ENCODE measurements at regions not wholly inside any gene's neighbourhood (a gene's known extent, or its start where the extent isn't known, plus 50 kb on each side); places are given as distances from the start of the nearest gene placed in this dataset.
A peak's percentile ranks its signal among the peaks of the same experiment; 100 is the strongest.

DNA sequence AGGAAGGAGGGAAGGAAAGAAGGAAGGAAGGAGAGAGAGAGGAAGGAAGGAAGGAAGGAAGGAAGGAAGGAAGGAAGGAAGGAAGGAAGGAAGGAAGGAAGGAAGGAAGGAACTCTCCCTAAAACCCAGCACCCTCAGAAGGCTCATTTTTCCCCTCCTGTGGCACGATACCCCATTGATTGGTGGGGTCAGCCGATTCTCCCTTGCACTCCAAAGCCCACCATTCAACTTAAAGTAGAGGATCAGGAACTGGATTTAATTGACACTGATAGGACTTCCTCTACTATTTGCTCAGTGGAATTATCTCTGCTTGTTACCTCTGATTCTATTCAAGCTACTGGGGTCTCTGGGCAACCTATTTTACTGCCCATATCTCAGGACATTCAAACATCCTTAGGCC lies 199.2 kb upstream of the MAOA start (continued):
- TF ChIP-seq, protein P1, sequence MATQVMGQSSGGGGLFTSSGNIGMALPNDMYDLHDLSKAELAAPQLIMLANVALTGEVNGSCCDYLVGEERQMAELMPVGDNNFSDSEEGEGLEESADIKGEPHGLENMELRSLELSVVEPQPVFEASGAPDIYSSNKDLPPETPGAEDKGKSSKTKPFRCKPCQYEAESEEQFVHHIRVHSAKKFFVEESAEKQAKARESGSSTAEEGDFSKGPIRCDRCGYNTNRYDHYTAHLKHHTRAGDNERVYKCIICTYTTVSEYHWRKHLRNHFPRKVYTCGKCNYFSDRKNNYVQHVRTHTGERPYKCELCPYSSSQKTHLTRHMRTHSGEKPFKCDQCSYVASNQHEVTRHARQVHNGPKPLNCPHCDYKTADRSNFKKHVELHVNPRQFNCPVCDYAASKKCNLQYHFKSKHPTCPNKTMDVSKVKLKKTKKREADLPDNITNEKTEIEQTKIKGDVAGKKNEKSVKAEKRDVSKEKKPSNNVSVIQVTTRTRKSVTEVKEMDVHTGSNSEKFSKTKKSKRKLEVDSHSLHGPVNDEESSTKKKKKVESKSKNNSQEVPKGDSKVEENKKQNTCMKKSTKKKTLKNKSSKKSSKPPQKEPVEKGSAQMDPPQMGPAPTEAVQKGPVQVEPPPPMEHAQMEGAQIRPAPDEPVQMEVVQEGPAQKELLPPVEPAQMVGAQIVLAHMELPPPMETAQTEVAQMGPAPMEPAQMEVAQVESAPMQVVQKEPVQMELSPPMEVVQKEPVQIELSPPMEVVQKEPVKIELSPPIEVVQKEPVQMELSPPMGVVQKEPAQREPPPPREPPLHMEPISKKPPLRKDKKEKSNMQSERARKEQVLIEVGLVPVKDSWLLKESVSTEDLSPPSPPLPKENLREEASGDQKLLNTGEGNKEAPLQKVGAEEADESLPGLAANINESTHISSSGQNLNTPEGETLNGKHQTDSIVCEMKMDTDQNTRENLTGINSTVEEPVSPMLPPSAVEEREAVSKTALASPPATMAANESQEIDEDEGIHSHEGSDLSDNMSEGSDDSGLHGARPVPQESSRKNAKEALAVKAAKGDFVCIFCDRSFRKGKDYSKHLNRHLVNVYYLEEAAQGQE (IDR thresholded peaks at IDR 0.05; ENCODE audit: unreplicated experiment) = no peak
- no peak for TF ChIP-seq CREB1 (CRISPR knock-in tag; IDR thresholded peaks at IDR 0.05; ENCODE audit: low read depth)

DNA sequence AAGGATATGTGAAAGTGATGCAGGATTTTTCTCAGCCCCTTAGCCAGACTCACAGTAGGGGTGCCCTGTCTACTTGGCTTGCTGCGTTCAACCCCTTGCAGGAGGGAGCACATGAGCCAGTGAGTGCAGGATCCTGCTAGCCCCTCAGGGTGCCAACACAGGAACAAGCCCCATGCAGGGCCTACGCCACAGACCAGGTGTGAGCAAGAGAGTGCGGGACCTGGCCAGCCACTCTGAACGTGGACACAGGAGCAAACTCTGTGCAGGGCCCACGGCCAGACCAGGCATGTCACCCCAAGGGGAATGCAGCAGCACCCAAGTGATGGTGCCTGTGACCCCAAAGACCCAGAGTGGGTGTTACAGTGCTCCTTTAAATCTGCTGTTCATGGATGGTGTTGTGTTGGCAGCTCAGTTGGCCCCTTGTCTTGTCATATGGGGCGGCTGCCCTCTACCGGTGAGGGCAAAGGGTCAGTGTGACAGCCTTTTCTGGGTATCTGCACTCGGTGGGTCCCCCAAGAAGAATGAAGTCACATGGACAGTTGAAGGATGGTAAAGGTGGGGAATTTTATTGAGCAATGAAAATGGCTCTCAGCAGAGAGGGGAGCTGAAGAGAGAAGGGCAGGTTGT lies 188.4 kb upstream of the MAOA start:
- no peak overlapping the region for H3K4me2 ChIP-seq
- ATAC-seq (no peak), DNase-seq (ENCODE audit: low spot score) (peak; percentile 8)
- H3K36me3 ChIP-seq (ENCODE audit: insufficient read depth) = no peaks in the 10 kb centered on the region
- H2AFZ ChIP-seq = no peak overlapping the region
- no peaks in the 10 kb centered on the region for H3K9me3 Mint-ChIP-seq
- no peaks in the 10 kb centered on the region for H3K79me2 ChIP-seq (replicated peaks; ENCODE audit: insufficient read depth)
- no peak overlapping the region for H3K4me3 Mint-ChIP-seq
- no peaks in the 10 kb centered on the region; the same call in 2 of the 3 replicates for H3K4me1 Mint-ChIP-seq
- H3K36me3 Mint-ChIP-seq (ENCODE audit: low read depth) = no peaks in the 10 kb centered on the region
- no peaks in the 10 kb centered on the region for H3K4me1 ChIP-seq (ENCODE audit: insufficient read depth)
- H4K20me1 ChIP-seq (replicated peaks; ENCODE audit: insufficient read depth) = no peaks in the 10 kb centered on the region
- no peak overlapping the region for H3K4me3 ChIP-seq
- no peaks in the 10 kb centered on the region for H3K27me3 ChIP-seq (ENCODE audit: insufficient read depth)
- TF ChIP-seq, protein P2, sequence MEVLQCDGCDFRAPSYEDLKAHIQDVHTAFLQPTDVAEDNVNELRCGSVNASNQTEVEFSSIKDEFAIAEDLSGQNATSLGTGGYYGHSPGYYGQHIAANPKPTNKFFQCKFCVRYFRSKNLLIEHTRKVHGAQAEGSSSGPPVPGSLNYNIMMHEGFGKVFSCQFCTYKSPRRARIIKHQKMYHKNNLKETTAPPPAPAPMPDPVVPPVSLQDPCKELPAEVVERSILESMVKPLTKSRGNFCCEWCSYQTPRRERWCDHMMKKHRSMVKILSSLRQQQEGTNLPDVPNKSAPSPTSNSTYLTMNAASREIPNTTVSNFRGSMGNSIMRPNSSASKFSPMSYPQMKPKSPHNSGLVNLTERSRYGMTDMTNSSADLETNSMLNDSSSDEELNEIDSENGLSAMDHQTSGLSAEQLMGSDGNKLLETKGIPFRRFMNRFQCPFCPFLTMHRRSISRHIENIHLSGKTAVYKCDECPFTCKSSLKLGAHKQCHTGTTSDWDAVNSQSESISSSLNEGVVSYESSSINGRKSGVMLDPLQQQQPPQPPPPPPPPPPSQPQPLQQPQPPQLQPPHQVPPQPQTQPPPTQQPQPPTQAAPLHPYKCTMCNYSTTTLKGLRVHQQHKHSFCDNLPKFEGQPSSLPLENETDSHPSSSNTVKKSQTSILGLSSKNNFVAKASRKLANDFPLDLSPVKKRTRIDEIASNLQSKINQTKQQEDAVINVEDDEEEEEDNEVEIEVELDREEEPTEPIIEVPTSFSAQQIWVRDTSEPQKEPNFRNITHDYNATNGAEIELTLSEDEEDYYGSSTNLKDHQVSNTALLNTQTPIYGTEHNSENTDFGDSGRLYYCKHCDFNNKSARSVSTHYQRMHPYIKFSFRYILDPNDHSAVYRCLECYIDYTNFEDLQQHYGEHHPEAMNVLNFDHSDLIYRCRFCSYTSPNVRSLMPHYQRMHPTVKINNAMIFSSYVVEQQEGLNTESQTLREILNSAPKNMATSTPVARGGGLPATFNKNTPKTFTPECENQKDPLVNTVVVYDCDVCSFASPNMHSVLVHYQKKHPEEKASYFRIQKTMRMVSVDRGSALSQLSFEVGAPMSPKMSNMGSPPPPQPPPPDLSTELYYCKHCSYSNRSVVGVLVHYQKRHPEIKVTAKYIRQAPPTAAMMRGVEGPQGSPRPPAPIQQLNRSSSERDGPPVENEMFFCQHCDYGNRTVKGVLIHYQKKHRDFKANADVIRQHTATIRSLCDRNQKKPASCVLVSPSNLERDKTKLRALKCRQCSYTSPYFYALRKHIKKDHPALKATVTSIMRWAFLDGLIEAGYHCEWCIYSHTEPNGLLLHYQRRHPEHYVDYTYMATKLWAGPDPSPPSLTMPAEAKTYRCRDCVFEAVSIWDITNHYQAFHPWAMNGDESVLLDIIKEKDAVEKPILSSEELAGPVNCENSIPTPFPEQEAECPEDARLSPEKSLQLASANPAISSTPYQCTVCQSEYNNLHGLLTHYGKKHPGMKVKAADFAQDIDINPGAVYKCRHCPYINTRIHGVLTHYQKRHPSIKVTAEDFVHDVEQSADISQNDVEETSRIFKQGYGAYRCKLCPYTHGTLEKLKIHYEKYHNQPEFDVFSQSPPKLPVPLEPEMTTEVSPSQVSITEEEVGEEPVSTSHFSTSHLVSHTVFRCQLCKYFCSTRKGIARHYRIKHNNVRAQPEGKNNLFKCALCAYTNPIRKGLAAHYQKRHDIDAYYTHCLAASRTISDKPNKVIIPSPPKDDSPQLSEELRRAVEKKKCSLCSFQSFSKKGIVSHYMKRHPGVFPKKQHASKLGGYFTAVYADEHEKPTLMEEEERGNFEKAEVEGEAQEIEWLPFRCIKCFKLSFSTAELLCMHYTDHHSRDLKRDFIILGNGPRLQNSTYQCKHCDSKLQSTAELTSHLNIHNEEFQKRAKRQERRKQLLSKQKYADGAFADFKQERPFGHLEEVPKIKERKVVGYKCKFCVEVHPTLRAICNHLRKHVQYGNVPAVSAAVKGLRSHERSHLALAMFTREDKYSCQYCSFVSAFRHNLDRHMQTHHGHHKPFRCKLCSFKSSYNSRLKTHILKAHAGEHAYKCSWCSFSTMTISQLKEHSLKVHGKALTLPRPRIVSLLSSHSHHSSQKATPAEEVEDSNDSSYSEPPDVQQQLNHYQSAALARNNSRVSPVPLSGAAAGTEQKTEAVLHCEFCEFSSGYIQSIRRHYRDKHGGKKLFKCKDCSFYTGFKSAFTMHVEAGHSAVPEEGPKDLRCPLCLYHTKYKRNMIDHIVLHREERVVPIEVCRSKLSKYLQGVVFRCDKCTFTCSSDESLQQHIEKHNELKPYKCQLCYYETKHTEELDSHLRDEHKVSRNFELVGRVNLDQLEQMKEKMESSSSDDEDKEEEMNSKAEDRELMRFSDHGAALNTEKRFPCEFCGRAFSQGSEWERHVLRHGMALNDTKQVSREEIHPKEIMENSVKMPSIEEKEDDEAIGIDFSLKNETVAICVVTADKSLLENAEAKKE (CRISPR knock-in tag; IDR thresholded peaks at IDR 0.05) = no peak
- TF ChIP-seq CREB1 (CRISPR knock-in tag; IDR thresholded peaks at IDR 0.05; ENCODE audit: low read depth) (no peak), ZNF114 (CRISPR knock-in tag; IDR thresholded peaks at IDR 0.05) (no peak), ZNF331 (CRISPR knock-in tag; IDR thresholded peaks at IDR 0.05; ENCODE audit: low read depth) (no peak), EZH2 (IDR thresholded peaks at IDR 0.05; ENCODE audit: low read depth, unreplicated experiment) (no peak)
- TF ChIP-seq, protein P3, sequence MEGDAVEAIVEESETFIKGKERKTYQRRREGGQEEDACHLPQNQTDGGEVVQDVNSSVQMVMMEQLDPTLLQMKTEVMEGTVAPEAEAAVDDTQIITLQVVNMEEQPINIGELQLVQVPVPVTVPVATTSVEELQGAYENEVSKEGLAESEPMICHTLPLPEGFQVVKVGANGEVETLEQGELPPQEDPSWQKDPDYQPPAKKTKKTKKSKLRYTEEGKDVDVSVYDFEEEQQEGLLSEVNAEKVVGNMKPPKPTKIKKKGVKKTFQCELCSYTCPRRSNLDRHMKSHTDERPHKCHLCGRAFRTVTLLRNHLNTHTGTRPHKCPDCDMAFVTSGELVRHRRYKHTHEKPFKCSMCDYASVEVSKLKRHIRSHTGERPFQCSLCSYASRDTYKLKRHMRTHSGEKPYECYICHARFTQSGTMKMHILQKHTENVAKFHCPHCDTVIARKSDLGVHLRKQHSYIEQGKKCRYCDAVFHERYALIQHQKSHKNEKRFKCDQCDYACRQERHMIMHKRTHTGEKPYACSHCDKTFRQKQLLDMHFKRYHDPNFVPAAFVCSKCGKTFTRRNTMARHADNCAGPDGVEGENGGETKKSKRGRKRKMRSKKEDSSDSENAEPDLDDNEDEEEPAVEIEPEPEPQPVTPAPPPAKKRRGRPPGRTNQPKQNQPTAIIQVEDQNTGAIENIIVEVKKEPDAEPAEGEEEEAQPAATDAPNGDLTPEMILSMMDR (conservative IDR thresholded peaks at IDR 0.05; ENCODE audit: low read depth in 2 of 2) = peak; percentile 37 to 62
- TF ChIP-seq, protein P4, sequence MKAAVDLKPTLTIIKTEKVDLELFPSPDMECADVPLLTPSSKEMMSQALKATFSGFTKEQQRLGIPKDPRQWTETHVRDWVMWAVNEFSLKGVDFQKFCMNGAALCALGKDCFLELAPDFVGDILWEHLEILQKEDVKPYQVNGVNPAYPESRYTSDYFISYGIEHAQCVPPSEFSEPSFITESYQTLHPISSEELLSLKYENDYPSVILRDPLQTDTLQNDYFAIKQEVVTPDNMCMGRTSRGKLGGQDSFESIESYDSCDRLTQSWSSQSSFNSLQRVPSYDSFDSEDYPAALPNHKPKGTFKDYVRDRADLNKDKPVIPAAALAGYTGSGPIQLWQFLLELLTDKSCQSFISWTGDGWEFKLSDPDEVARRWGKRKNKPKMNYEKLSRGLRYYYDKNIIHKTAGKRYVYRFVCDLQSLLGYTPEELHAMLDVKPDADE (IDR thresholded peaks at IDR 0.05) = no peak
- no peak overlapping the region for H3K27ac ChIP-seq (ENCODE audit: low read depth)
- H3K27ac Mint-ChIP-seq = no peak overlapping the region
- no peaks in the 10 kb centered on the region for H3K9me2 ChIP-seq (ENCODE audit: insufficient read depth)
- H3K27me3 Mint-ChIP-seq (ENCODE audit: insufficient read depth, low read depth, poor library complexity) = no peaks in the 10 kb centered on the region
- no peaks in the 10 kb centered on the region for H3F3A ChIP-seq (replicated peaks; ENCODE audit: low read depth)

All from GM23338 (cell line).